Loucy (cell line): ENCODE measurements at regions not wholly inside any gene's neighbourhood (a gene's known extent, or its start where the extent isn't known, plus 50 kb on each side); places are given as distances from the start of the nearest gene placed in this dataset.

Experiments
- H2AFZ ChIP-seq: fragments of 200-600 bp; sonication (generic); 2 replicates; pipeline ENCODE4 v1.6.0; 2016; ENCODE audit warnings: antibody characterized with exemption, mild to moderate bottlenecking, low read length, moderate library complexity
- H3F3A ChIP-seq: fragments of 200-600 bp; 2 replicates; pipeline ENCODE4 v1.6.0; 2016; ENCODE audit warnings: antibody characterized with exemption, low read depth, mild to moderate bottlenecking
- H3K27me3 ChIP-seq: fragments of 200-600 bp; sonication (generic); 2 replicates; pipeline ENCODE4 v1.6.1; 2014; ENCODE audit warnings: low read length, mild to moderate bottlenecking; ENCODE audit not compliant: insufficient read depth, poor library complexity, severe bottlenecking
- H3K36me3 ChIP-seq: fragments of 200-600 bp; sonication (generic); 2 replicates; pipeline ENCODE4 v1.6.1; 2016; ENCODE audit warnings: low read length; ENCODE audit not compliant: insufficient read depth
- H3K4me1 ChIP-seq: fragments of 200-600 bp; sonication (generic); 2 replicates; pipeline ENCODE4 v1.5.1; 2014; ENCODE audit warnings: low read length, mild to moderate bottlenecking; ENCODE audit not compliant: insufficient read depth, poor library complexity, severe bottlenecking
- H3K4me2 ChIP-seq: fragments of 200-600 bp; sonication (generic); 2 replicates; pipeline ENCODE4 v1.6.0; 2014; ENCODE audit warnings: antibody characterized with exemption, low read length, low read depth, mild to moderate bottlenecking; ENCODE audit not compliant: poor library complexity, severe bottlenecking
- H3K4me3 ChIP-seq: fragments of 200-600 bp; sonication (generic); 2 replicates; pipeline ENCODE4 v1.5.1; 2014; ENCODE audit warnings: low read length, mild to moderate bottlenecking, mixed read lengths; ENCODE audit not compliant: poor library complexity, severe bottlenecking
- H3K79me2 ChIP-seq: fragments of 200-600 bp; sonication (generic); 2 replicates; pipeline ENCODE4 v1.6.1; 2014; ENCODE audit warnings: low read length; ENCODE audit not compliant: insufficient read depth
- H3K9ac ChIP-seq: fragments of 200-600 bp; sonication (generic); 2 replicates; pipeline ENCODE4 v1.6.0; 2014; ENCODE audit warnings: mild to moderate bottlenecking, low read depth, low read length, moderate library complexity; ENCODE audit not compliant: poor library complexity, severe bottlenecking
- H3K9me2 ChIP-seq: fragments of 200-600 bp; sonication (generic); replicated peaks from 2 replicates; pipeline ENCODE4 v1.6.1; 2016; ENCODE audit warnings: low read depth, low read length, mixed read lengths
- H3K9me3 ChIP-seq: fragments of 200-600 bp; sonication (generic); 2 replicates; pipeline ENCODE4 v1.6.1; 2014; ENCODE audit warnings: mild to moderate bottlenecking, antibody characterized with exemption, low read length, low read depth; ENCODE audit not compliant: insufficient read depth
- H4K20me1 ChIP-seq: fragments of 200-600 bp; sonication (generic); 2 replicates; pipeline ENCODE4 v1.6.0; 2014; ENCODE audit warnings: antibody characterized with exemption, low read length, mild to moderate bottlenecking; ENCODE audit not compliant: insufficient read depth, poor library complexity, severe bottlenecking
- CTCF ChIP-seq: fragments of 200-600 bp; sonication (generic); conservative IDR thresholded peaks from 2 replicates; pipeline ENCODE4 v1.5.1; 2014; ENCODE audit warnings: mild to moderate bottlenecking, antibody characterized with exemption, low read length
- EZH2phosphoT487 ChIP-seq: fragments of 200-600 bp; IDR thresholded peaks from 2 replicates; pipeline ENCODE4 v1.6.1; 2018; ENCODE audit warnings: antibody characterized with exemption, mild to moderate bottlenecking, moderate library complexity, borderline replicate concordance

- Histone ChIP-seq H3K9ac (no peak overlapping the region), H3F3A (no peaks in the 10 kb centered on the region), H3K36me3 (no peaks in the 10 kb centered on the region), H4K20me1 (no peaks in the 10 kb centered on the region), H3K9me2 (no peaks in the 10 kb centered on the region), H2AFZ (no peak overlapping the region), H3K27me3 (no peaks in the 10 kb centered on the region), H3K4me1 (no peaks in the 10 kb centered on the region), H3K79me2 (no peaks in the 10 kb centered on the region), H3K4me2 (no peak overlapping the region), H3K4me3 (no peak overlapping the region), H3K9me3 (peaks cover 2% of the 10 kb centered on the region; the same call in 1 of the 2 replicates)
- TF ChIP-seq EZH2phosphoT487 (no peak), CTCF (no peak)
These were observed 300.2 kb upstream of the N4BP1 start for GRCh38 chr16:48910214-48910613.

DNA sequence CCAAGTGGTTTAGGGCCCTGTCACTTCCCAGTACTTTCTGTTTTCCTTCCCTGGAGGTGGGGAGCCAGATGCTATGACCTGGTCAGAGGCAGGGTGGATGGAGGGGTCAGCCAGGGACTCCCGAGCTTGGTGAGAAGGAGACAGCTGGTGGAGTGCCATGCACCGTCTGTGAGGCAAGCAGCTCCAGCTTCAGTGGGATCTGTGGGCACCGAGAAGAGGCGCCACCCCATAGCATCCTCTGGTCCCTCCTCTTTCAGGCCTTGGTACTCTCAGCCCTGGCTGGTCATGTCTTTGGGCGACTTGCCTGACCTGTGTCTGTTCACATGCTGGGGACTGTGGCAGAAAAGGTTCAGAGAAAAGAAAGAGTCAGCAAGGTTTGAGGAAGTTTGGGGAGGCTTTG is 299.3 kb upstream of the N4BP1 start:
- no peaks in the 10 kb centered on the region for H3K36me3 ChIP-seq
- H3K4me1 ChIP-seq = no peaks in the 10 kb centered on the region
- no peak overlapping the region for H3K9ac ChIP-seq
- no peaks in the 10 kb centered on the region for H3K27me3 ChIP-seq
- no peak overlapping the region for H3K4me3 ChIP-seq
- H3K4me2 ChIP-seq = no peak overlapping the region
- H4K20me1 ChIP-seq = no peaks in the 10 kb centered on the region
- no peaks in the 10 kb centered on the region for H3K79me2 ChIP-seq
- H2AFZ ChIP-seq = no peak overlapping the region
- no peaks in the 10 kb centered on the region for H3K9me2 ChIP-seq
- TF ChIP-seq EZH2phosphoT487 (no peak), CTCF (no peak)
- H3K9me3 ChIP-seq = peaks cover 2% of the 10 kb centered on the region; the same call in 1 of the 2 replicates
- H3F3A ChIP-seq = no peaks in the 10 kb centered on the region

DNA sequence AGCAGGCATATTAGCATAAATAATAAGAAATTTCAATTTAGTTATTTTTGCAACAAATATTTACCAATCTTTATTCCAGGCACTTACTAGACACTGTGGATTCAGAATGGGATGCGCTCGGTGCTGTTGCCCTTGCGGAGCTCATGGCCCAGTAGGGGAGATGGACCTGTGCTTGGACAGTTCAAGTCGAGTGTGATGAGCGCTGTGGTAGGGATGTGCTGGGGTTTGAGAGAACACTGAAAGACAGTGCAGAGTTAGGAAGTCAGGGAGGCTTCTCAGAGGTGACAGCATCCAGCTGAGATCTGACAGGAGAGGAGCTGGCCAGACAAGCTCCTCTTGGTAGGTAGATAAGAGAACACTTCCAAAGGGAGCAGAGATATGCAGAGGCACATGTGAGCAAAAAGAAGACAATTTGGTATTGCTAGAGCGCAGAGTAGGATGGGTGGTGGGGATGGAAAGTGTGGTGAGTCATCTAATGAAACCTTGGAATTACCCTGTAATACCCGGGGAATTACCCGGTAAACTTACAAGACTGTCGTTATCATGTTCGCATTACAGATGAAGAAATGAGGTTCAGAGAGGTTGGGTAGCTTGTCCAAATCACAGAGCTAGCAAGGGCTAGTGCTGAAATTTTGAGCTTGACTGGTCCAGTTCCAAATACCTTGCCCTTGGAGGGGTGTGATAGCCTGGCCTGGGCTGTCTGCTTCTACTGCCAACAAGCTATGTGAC is 298.1 kb upstream of the N4BP1 start:
- H3K36me3 ChIP-seq = no peaks in the 10 kb centered on the region
- no peaks in the 10 kb centered on the region for H3K4me1 ChIP-seq
- no peaks in the 10 kb centered on the region for H3K27me3 ChIP-seq
- H3F3A ChIP-seq = no peaks in the 10 kb centered on the region
- H3K9ac ChIP-seq = no peak overlapping the region
- H3K79me2 ChIP-seq = no peaks in the 10 kb centered on the region
- H3K4me3 ChIP-seq = no peak overlapping the region
- TF ChIP-seq CTCF (no peak), EZH2phosphoT487 (no peak)
- H3K9me3 ChIP-seq = peaks cover 2% of the 10 kb centered on the region; the same call in 1 of the 2 replicates
- no peaks in the 10 kb centered on the region for H3K9me2 ChIP-seq
- no peak overlapping the region for H2AFZ ChIP-seq
- H4K20me1 ChIP-seq = no peaks in the 10 kb centered on the region
- H3K4me2 ChIP-seq = no peak overlapping the region
